Ecto neural progenitor cell (in vitro differentiated cells): ENCODE measurements at regions not wholly inside any gene's neighbourhood (a gene's known extent, or its start where the extent isn't known, plus 50 kb on each side); places are given as distances from the start of the nearest gene placed in this dataset.
"Not testable (repeated sequence)": the region's sequence is repeated elsewhere in the genome, so short reads cannot be mapped to it uniquely, and the experiment has no call there.

ENCODE experiments used
- DNase-seq: peaks from one replicate; pipeline ENCODE4 v3.0.0-alpha.2; 2018; ENCODE audit warnings: low spot score

DNA sequence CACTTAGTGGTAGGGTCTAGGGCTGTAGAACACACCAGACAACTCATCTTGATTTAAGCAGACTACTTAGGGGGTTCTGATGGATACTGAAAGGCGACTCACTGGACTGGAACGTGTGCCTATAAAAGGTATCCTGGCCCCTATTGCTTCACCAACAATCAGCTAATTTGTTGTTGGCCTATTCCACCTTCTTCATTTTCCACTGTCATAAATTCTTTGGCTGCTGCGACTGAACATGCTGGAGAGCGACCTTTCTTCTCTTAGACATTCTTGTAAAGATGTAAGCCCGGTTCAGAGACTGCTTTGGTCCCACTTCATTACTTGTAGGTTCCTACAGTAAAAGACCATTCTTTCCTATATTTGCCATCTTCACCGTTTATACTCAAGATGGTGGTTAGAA is 609.9 kb upstream of the CITED2 start:
- no peak for DNase-seq

- DNase-seq, result no peak
Measured at GRCh38 chr6:139983555-139984276, 609.3 kb upstream of the CITED2 start.

GRCh38 chr6:139982652-139983295 is 608.3 kb upstream of the CITED2 start:
- DNase-seq, result no peak

DNA sequence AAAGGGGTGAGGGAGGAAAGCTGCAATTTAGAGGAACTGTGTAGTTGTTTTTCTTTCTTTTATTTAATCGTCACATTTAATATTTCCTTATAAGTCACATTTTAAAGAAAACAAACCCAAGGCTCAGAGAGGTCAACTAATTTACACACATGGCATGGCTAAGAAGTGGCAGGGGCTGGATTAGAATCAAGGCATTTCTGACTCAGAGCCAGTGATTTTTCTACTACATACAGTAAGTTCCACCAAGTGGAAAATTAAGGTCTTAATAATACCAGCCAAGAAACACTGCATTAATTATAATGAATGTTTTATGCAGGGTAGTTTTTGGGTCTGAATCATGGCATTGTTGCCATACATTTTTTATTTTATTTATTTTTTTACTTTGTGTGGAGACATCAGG is 607.7 kb upstream of the CITED2 start:
- no peak for DNase-seq

DNA sequence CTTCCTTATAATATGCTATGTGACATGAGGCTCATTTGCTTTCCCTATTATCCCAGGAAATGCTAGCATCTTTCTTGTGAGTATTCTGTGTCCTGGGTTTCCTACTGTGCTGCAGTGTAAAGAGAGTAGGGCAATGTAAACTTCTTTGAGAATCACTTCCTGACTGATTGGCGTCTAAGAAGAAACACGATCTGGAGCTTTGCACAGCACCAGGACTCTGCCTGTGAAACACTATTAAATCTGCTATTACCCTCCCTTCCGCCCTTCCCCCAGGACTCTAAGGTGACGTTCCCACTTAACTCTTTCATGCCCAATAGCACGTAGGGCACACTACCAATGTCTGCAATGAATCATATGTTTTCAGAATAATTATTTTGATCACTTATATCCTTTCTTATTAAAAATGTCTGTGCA is 607.3 kb upstream of the CITED2 start:
- no peak for DNase-seq

DNA sequence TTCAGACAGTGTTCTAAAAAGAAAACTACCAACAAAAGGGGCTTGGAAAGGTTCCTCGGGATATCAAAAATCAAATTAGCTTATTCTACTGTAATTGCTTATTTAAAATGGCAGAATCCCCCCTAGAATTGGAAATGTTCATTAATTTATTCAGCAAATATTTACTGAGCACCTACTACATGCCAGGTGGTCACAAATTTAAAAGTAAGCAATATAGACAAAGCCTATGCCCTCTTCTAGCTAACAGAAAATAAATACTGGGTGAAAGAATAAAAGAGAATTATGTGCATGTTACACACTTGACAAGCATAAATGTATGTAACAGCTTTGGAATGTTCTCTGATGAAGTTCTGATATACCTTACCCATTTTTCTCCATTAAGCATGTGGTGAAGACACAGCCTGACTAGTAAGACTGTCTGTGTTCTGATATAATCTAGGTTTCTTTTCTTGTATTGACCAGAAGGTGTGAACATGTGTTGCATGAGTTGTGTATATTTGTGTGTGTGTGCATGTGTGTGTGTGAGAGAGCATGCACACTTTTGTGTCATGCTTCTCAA is 606.7 kb upstream of the CITED2 start:
- no peak for DNase-seq

DNA sequence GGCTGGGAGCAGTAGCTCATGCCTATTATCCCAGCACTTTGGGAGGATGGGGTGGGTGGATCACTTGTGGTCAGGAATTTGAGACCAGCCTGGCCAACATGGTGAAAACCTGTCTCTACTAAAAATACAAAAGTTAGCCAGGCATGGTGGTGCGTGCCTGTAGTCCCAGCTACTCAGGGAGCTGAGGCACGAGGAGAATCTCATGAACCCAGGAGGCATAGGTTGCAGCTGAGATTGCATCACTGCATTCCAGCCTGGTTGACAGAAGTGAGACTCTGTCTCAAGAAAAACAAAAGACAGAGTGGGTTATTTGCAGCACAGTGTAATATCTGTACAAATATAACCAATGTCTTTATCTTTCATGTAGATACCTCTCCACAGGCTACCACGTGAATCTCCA is 606.2 kb upstream of the CITED2 start:
- DNase-seq, result not testable (repeated sequence)

GRCh38 chr6:139979021-139979725 is 604.7 kb upstream of the CITED2 start:
- DNase-seq, result peak; percentile 73

DNA sequence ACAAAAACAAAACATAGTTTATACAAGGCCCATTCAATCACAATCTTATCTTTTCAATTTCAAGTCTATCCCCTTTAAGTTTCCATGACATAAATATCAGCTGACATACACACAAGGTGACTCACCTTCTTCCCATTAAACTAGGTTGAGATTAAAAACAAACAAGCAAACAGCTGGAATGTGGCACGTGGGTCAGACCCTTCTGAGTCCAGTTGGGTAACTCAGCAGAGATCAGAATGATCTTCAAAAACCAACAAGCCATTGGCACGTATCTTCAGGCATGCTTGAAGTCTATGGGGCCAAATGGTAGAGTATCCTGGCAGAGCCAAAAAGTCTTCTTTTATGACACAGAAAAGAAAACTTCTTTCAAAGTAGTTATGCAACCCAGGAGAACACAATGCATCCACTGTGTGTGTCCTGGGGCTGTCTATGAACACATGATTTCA is 603.5 kb upstream of the CITED2 start:
- DNase-seq, result no peak

DNA sequence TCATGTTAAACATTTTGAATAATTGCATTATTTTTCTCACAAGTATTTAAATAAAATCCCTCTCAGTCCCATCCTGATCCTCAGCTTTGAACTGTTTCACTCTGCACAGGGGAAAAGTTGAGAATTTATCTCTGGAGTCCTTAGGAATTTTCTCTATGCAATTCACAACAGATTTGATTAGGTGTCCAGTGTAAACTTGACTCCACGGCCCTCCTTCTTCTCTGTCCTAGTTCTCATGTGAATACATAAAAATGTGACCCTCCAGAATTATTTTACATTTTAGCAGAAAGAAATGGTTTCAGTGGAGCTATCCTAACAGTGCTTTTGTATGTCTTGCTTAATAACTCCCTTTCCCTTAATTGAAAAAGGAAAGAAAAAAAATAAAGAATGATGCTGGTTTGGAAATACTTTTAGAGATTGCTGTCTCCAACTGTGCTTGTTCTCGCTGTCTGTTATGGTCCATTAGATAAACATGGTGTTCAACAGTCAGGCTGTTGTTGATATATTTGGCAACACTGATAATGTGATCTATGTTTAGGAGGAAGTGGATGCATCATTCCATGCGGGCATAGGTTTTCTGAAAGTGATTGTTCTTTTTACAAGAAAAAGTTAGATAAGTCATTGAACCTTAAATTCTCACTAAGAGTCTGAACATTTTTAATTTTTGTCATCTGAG is 599.4 kb upstream of the CITED2 start:
- no peak for DNase-seq

GRCh38 chr6:139972116-139972515 is 597.7 kb upstream of the CITED2 start:
- no peak for DNase-seq

DNA sequence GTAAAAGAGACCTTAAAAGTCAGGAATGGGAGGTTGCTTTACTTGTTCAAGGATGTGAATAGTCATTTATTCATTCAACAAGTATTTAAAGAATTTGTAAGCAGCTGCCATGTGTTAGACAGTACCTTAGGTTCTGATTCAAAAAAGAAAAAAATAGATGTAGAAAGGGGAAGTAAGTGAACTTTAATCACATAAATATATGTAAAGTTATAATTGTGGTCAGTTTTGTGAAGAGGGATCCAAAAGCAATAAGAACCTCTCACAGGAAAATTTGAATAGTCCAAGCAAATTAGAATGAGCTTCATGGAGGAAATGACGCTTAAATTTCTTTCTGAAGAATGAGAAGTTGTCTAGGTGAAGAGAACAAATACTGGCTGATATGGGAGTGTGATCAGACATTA is 596.1 kb upstream of the CITED2 start:
- no peak for DNase-seq

DNA sequence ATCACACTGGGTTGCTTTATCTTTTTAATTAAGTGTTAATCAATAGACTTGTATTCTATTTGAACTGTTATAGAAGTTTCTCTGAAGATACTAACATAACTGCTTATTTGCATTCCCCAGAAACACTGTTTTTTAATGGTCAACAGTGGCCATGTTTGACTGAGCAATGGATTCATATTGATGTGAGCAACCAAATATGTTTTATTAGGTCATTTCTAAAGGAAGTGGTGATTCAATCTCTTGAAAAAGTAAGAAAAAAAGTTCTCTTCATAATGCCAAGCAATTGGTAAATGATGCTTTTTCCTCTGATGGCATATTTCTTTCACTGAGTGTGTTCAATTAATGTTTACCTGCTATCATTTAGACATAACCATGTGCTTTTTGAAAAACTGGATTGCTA is 593.0 kb upstream of the CITED2 start:
- DNase-seq, result no peak

DNA sequence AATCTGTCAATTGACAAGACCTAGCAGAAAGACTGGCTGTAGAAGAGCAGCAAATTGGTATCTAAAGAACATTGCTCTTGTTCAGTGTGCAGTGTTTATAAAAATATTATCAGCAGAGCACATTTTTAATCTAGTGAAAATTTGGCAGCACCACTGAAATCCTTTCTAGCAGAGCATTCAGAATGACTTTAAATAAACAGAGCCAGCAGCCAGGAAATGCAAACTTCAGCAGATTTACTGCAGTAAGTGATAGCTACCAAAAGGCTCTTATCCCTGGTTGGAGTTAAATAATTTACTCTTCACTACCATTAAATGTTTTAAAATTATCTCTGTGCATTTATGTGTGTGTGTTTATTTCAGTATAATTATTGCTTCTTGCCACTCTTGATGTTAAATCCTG is 590.9 kb upstream of the CITED2 start:
- DNase-seq, result no peak

DNA sequence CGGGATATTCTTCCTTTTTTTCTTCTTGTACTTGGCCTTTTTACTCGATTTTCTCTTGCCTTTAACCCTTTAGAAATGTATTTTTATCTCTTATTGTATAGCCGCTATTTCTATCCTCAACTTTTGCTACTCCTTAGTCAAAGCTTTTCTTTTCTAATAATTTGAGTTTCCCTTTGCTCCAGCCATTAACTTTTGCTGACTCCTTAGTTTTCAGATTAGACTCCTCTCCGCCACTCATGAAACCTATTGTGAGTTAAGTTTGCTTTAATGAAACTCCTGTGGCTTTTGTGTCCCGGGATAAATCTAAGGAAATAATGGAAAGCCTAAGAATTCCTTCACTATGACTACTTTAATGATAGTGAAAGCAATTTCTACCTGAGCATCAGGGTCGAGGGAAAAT is 590.3 kb upstream of the CITED2 start:
- no peak for DNase-seq

GRCh38 chr6:139962654-139963347 is 588.4 kb upstream of the CITED2 start:
- DNase-seq, result no peak

DNA sequence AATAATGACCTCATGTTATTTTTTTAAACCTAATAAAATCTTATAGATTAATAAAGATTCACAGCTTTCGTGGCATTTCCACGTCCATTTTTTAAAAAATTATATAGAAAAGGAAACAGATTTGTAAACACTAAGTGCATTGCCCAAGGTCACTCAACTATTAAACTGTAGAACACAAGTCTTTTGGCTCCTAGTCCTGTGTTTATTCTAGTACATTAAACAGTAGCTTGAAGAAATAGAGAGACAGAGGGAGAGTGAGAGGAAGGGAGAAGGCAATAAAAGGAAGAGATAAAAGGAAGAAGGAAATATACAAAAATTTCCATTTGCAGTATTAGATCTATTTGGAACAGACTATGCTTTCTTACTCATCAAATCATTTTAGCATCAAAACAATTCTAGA is 586.7 kb upstream of the CITED2 start:
- no peak for DNase-seq

- no peak for DNase-seq
Measured at GRCh38 chr6:139960671-139961070, 586.2 kb upstream of the CITED2 start.

- no peak for DNase-seq
Measured at GRCh38 chr6:139955366-139956155, 581.1 kb upstream of the CITED2 start.

- no peak for DNase-seq
Measured at GRCh38 chr6:139954463-139955071, 580.1 kb upstream of the CITED2 start.
